ENCODE measurements at regions not wholly inside any gene's neighbourhood (a gene's known extent, or its start where the extent isn't known, plus 50 kb on each side); places are given as distances from the start of the nearest gene placed in this dataset.

DNA sequence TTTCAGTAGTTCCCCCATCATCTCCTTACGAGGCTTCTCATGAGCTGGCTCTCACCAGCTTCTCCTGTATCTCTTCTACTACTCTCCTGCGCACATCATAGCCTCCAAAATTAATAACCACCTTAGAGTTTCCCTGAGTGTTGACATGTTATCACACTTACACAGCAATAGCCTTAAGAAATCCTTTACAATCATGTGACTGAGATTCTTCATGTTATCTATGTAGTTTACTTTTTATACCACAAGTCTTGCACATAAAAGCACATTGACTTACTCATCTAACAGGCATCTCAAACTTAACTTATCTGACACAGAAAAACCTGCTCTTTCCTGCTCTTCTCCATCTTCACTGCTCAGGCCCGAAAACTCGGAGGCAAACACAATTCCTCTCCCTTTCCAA is 103.7 kb upstream of the TAB2 start:
- H3K79me2 ChIP-seq (ENCODE audit: insufficient read depth, low read length): no peaks in the 10 kb centered on the region
- peaks cover 33% of the 10 kb centered on the region for H3K4me1 ChIP-seq (ENCODE audit: insufficient read depth, low read length)
- no peaks in the 10 kb centered on the region for H3K27me3 ChIP-seq (ENCODE audit: insufficient read depth, low read length)
- Mint-ChIP-seq H3K4me1 (ENCODE audit: low read depth, unreplicated experiment) (peaks cover 28% of the 10 kb centered on the region), H3K36me3 (ENCODE audit: low read depth, unreplicated experiment) (no peaks in the 10 kb centered on the region), H3K4me3 (ENCODE audit: unreplicated experiment) (no peak overlapping the region), H3K9me3 (ENCODE audit: unreplicated experiment) (no peaks in the 10 kb centered on the region), H3K27ac (ENCODE audit: unreplicated experiment) (no peak overlapping the region), H3K27me3 (ENCODE audit: low read depth, unreplicated experiment) (no peaks in the 10 kb centered on the region)
- H3K27ac ChIP-seq (ENCODE audit: low read depth, low read length): no peak overlapping the region
- no peaks in the 10 kb centered on the region for H3K9me3 ChIP-seq (ENCODE audit: insufficient read depth, low read depth, low read length)
- H3K9ac ChIP-seq (ENCODE audit: low read length): no peak overlapping the region
- DNase-seq (ENCODE audit: low read depth): peak; percentile 75
- no peak overlapping the region for H3K4me2 ChIP-seq (ENCODE audit: low read length)
- TF ChIP-seq CTCF (IDR thresholded peaks at IDR 0.05; ENCODE audit: insufficient read depth, low read depth, low read length) (no peak), EZH2 (IDR thresholded peaks at IDR 0.05; ENCODE audit: insufficient read depth, low read length) (no peak)
- no peaks in the 10 kb centered on the region for H3K36me3 ChIP-seq (ENCODE audit: insufficient read depth, low read length)
- FAIRE-seq: no peak
- H4K20me1 ChIP-seq (ENCODE audit: insufficient read depth, low read length): no peaks in the 10 kb centered on the region
- no peak overlapping the region for H2AFZ ChIP-seq (ENCODE audit: low read depth, low read length)
- no peak overlapping the region for H3K4me3 ChIP-seq (ENCODE audit: insufficient read depth, low read depth, low read length)

GRCh38 chr6:149216459-149216858 is 101.1 kb upstream of the TAB2 start:
- Mint-ChIP-seq H3K4me1 (ENCODE audit: low read depth, unreplicated experiment) (peaks cover 21% of the 10 kb centered on the region), H3K4me3 (ENCODE audit: unreplicated experiment) (no peak overlapping the region), H3K9me3 (ENCODE audit: unreplicated experiment) (no peaks in the 10 kb centered on the region), H3K27ac (ENCODE audit: unreplicated experiment) (no peak overlapping the region), H3K27me3 (ENCODE audit: low read depth, unreplicated experiment) (no peaks in the 10 kb centered on the region), H3K36me3 (ENCODE audit: low read depth, unreplicated experiment) (no peaks in the 10 kb centered on the region)
- H3K9me3 ChIP-seq (ENCODE audit: insufficient read depth, low read depth, low read length): no peaks in the 10 kb centered on the region
- no peak for DNase-seq (ENCODE audit: low read depth)
- peaks cover 21% of the 10 kb centered on the region for H3K4me1 ChIP-seq (ENCODE audit: insufficient read depth, low read length)
- no peaks in the 10 kb centered on the region for H3K27me3 ChIP-seq (ENCODE audit: insufficient read depth, low read length)
- no peak overlapping the region for H3K4me2 ChIP-seq (ENCODE audit: low read length)
- no peaks in the 10 kb centered on the region for H3K36me3 ChIP-seq (ENCODE audit: insufficient read depth, low read length)
- TF ChIP-seq EZH2 (IDR thresholded peaks at IDR 0.05; ENCODE audit: insufficient read depth, low read length) (no peak), CTCF (IDR thresholded peaks at IDR 0.05; ENCODE audit: insufficient read depth, low read depth, low read length) (no peak)
- H2AFZ ChIP-seq (ENCODE audit: low read depth, low read length): no peak overlapping the region
- no peak overlapping the region for H3K27ac ChIP-seq (ENCODE audit: low read depth, low read length)
- no peaks in the 10 kb centered on the region for H4K20me1 ChIP-seq (ENCODE audit: insufficient read depth, low read length)
- no peaks in the 10 kb centered on the region for H3K79me2 ChIP-seq (ENCODE audit: insufficient read depth, low read length)
- no peak overlapping the region for H3K4me3 ChIP-seq (ENCODE audit: insufficient read depth, low read depth, low read length)
- H3K9ac ChIP-seq (ENCODE audit: low read length): no peak overlapping the region
- FAIRE-seq: no peak

GRCh38 chr6:149217466-149217888 is 100.0 kb upstream of the TAB2 start:
- Mint-ChIP-seq H3K27me3 (ENCODE audit: low read depth, unreplicated experiment) (no peaks in the 10 kb centered on the region), H3K36me3 (ENCODE audit: low read depth, unreplicated experiment) (no peaks in the 10 kb centered on the region), H3K27ac (ENCODE audit: unreplicated experiment) (no peak overlapping the region), H3K4me3 (ENCODE audit: unreplicated experiment) (no peak overlapping the region), H3K9me3 (ENCODE audit: unreplicated experiment) (no peaks in the 10 kb centered on the region), H3K4me1 (ENCODE audit: low read depth, unreplicated experiment) (peaks cover 22% of the 10 kb centered on the region)
- Histone ChIP-seq H3K9ac (ENCODE audit: low read length) (no peak overlapping the region), H3K4me3 (ENCODE audit: insufficient read depth, low read depth, low read length) (no peak overlapping the region), H3K9me3 (ENCODE audit: insufficient read depth, low read depth, low read length) (no peaks in the 10 kb centered on the region), H3K27me3 (ENCODE audit: insufficient read depth, low read length) (no peaks in the 10 kb centered on the region), H3K27ac (ENCODE audit: low read depth, low read length) (no peak overlapping the region), H2AFZ (ENCODE audit: low read depth, low read length) (no peak overlapping the region), H3K79me2 (ENCODE audit: insufficient read depth, low read length) (no peaks in the 10 kb centered on the region), H3K36me3 (ENCODE audit: insufficient read depth, low read length) (no peaks in the 10 kb centered on the region), H4K20me1 (ENCODE audit: insufficient read depth, low read length) (no peaks in the 10 kb centered on the region), H3K4me1 (ENCODE audit: insufficient read depth, low read length) (peaks cover 16% of the 10 kb centered on the region), H3K4me2 (ENCODE audit: low read length) (no peak overlapping the region)
- no peak for TF ChIP-seq EZH2 (IDR thresholded peaks at IDR 0.05; ENCODE audit: insufficient read depth, low read length)
- TF ChIP-seq CTCF (IDR thresholded peaks at IDR 0.05; ENCODE audit: insufficient read depth, low read depth, low read length): no peak
- FAIRE-seq: no peak
- DNase-seq (ENCODE audit: low read depth): no peak

All from astrocyte (in vitro differentiated cells and primary cell).